Ovary (tissue), 3 donors: ENCODE measurements at regions not wholly inside any gene's neighbourhood (a gene's known extent, or its start where the extent isn't known, plus 50 kb on each side); places are given as distances from the start of the nearest gene placed in this dataset.

Experiments
- EP300 ChIP-seq: sonication (generic); formaldehyde crosslinking; IDR thresholded peaks from one replicate; pipeline ENCODE4 v1.6.1; 2017; ENCODE audit warnings: antibody characterized with exemption
- TF ChIP-seq, protein P1 (sequence below), 3 donors: fragments of 450-650 bp in 2 of 3; fragments of 200-600 bp in 1 of 3; IDR thresholded peaks; one replicate each; pipeline versions ENCODE4 v1.5.1 to v1.8.0; 2016 to 2022; ENCODE audit warnings: antibody characterized with exemption in 3 of 3, mild to moderate bottlenecking in 1 of 3
- donor health status: DM: no; HTN: no; CAD: no.

- TF ChIP-seq, protein P1, sequence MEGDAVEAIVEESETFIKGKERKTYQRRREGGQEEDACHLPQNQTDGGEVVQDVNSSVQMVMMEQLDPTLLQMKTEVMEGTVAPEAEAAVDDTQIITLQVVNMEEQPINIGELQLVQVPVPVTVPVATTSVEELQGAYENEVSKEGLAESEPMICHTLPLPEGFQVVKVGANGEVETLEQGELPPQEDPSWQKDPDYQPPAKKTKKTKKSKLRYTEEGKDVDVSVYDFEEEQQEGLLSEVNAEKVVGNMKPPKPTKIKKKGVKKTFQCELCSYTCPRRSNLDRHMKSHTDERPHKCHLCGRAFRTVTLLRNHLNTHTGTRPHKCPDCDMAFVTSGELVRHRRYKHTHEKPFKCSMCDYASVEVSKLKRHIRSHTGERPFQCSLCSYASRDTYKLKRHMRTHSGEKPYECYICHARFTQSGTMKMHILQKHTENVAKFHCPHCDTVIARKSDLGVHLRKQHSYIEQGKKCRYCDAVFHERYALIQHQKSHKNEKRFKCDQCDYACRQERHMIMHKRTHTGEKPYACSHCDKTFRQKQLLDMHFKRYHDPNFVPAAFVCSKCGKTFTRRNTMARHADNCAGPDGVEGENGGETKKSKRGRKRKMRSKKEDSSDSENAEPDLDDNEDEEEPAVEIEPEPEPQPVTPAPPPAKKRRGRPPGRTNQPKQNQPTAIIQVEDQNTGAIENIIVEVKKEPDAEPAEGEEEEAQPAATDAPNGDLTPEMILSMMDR (IDR thresholded peaks at IDR 0.05), result no peak
- TF ChIP-seq EP300, result no peak
Observed at GRCh38 chr4:130143656-130144055, 1047.7 kb downstream of the C4orf33 start.
